ENCODE measurements at regions not wholly inside any gene's neighbourhood (a gene's known extent, or its start where the extent isn't known, plus 50 kb on each side); places are given as distances from the start of the nearest gene placed in this dataset.

DNA sequence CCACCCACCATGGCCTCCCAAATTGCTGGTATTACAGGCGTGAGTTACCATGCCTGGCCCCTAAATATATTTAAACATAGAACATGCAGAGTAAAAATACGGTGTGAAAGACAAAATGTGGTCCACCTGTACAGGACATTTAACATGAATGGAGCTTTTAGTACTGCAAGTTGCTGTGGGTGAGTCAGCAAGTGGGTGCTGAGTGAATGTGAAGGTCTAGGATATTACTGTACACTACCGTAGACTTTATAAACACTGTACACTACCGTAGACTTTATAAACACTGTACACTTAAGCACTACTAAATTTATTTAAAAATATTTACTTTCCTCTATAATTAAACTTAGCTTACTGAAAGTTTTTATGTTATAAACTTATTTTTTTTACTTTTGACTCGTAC lies 317.8 kb downstream of the PRDM9 start:
- TF ChIP-seq, protein P1, sequence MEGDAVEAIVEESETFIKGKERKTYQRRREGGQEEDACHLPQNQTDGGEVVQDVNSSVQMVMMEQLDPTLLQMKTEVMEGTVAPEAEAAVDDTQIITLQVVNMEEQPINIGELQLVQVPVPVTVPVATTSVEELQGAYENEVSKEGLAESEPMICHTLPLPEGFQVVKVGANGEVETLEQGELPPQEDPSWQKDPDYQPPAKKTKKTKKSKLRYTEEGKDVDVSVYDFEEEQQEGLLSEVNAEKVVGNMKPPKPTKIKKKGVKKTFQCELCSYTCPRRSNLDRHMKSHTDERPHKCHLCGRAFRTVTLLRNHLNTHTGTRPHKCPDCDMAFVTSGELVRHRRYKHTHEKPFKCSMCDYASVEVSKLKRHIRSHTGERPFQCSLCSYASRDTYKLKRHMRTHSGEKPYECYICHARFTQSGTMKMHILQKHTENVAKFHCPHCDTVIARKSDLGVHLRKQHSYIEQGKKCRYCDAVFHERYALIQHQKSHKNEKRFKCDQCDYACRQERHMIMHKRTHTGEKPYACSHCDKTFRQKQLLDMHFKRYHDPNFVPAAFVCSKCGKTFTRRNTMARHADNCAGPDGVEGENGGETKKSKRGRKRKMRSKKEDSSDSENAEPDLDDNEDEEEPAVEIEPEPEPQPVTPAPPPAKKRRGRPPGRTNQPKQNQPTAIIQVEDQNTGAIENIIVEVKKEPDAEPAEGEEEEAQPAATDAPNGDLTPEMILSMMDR (IDR thresholded peaks at IDR 0.05; ENCODE audit: insufficient read depth, missing control alignments) = no peak
- DNase-seq (ENCODE audit: insufficient read length, low spot score) = no peak
- FAIRE-seq = no peak

DNA sequence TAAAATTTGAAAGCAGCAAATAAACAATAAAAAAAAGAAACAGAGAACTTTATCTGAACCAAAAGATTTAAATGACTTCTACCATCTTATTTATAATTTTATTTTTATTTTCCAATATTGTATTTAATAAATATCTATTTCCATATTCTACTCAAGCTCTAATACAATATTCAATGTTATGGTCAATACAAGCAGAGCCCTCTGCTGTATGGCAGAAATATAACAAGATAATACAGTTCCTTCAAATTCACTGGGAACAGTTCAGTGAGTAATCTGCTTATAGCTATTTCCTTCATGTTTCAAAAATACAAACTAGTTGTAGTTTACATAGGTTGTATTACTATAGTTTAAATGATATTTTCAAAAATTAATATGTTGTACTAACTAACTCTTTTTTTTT lies 332.7 kb downstream of the PRDM9 start:
- TF ChIP-seq, protein P1 (IDR thresholded peaks at IDR 0.05; ENCODE audit: insufficient read depth, missing control alignments) = no peak
- DNase-seq (ENCODE audit: insufficient read length, low spot score) = no peak

DNA sequence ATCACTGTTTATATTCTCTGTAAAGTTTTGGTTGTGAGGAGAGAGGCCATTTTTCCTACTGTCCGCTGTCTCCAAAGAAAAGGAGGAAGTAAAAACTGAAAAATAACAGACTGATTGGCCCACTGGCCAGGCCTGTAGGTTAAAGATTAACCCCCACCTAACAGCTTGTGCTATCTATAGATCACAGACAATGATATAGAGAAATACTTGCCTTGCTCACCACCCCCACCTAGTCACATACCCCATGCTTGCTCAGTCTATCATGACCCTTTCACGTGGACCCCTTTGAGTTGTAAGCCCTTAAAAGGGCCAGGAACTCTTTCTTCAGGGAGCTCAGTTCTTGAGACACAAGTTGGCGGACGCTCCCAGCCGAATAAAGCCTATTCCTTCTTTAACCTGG lies 357.4 kb downstream of the PRDM9 start:
- FAIRE-seq = no peak
- TF ChIP-seq, protein P1 (IDR thresholded peaks at IDR 0.05; ENCODE audit: insufficient read depth, missing control alignments) = no peak
- no peak for DNase-seq (ENCODE audit: insufficient read length, low spot score)

More for the DNA sequence above, 332.7 kb downstream of the PRDM9 start:
- FAIRE-seq = no peak

DNA sequence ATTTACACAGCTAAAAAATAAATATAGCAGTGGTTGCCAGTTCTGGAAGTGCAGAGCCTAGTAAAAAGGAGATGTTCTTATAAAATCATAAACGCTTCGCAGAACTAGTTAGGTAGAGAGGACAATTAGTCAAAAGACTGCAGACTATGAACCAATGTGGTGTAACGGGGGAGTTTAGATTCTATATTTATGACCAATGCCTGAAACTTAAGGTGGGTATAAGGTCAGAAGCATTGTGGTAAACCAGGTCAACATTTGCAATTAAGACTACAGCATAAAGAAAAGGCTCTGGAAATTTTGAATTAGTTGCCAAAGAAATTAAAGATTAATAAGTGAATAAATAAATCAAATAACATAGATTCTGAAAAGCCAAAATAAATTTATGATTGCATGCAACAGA lies 370.4 kb downstream of the PRDM9 start:
- DNase-seq (ENCODE audit: insufficient read length, low spot score) = no peak
- TF ChIP-seq, protein P1 (IDR thresholded peaks at IDR 0.05; ENCODE audit: insufficient read depth, missing control alignments) = no peak
- no peak for FAIRE-seq

DNA sequence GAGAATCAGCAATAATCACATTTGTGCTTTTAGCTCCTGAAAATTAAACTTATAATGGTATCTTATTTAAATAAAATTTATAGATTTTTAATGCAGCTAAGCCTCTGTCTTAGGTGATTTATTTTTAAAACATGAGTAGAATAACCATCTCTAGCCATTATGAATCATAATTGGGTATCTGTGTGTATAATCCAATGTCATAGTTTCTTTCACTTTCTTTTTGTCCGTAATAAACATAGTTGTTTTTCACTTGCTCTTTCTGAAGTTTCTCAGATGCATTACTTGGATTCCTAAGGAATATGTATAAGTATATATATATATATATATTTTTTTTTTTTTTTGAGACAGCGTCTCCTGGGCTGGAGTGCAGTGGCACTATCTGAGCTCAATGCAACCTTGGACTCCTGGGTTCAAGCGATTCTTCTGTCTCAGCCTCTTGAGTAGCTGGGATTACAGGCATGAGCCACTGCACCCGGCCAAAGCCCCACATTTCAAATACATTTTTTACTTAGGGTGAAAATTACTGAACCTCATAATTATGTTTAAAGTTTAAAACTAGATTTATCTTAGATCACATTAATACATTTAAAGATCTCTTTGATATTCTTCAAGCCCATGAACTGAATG lies 377.1 kb downstream of the PRDM9 start:
- FAIRE-seq (no peak), DNase-seq (ENCODE audit: insufficient read length, low spot score) (no peak)
- TF ChIP-seq, protein P1 (IDR thresholded peaks at IDR 0.05; ENCODE audit: insufficient read depth, missing control alignments) = no peak

DNA sequence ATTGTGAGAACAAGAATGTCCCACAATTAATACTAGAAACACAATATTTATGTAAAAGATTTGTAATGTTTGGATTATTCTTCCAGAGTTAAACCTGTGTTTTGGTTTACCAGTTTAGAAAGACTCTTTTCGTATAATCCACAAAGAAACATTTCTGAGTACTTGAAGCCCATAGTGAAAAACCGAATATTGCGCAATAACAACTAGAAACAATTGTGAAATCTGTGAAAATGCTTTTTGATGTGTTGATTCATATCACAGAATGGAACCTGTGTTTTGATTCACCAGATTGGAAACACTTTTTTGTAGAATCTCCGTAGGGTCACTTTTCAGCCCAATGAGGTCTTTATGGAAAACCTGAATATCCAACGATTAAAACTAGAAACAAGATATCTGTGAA lies 386.2 kb downstream of the PRDM9 start:
- TF ChIP-seq, protein P1 (IDR thresholded peaks at IDR 0.05; ENCODE audit: insufficient read depth, missing control alignments) = no peak
- FAIRE-seq = no peak
- DNase-seq (ENCODE audit: insufficient read length, low spot score) = no peak

DNA sequence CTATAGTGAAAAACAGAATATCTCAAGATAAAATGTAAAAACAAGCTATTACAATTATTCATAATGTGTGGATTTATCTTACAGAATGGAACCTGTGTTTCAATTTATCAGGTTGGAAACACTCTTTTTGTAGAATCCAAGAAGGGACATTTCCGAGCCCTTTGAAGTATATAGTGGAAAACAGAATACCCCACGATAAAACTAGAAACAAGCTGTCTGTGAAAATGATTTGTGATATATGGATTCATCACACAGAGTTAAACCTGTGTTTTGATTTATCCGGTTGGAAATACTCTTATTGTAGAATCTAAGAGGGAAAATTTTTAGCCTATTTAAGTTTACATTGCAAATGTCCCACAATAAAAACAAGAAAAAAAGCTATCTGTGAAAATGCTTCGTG lies 388.2 kb downstream of the PRDM9 start:
- TF ChIP-seq, protein P1 (IDR thresholded peaks at IDR 0.05; ENCODE audit: insufficient read depth, missing control alignments) = no peak
- no peak for FAIRE-seq
- no peak for DNase-seq (ENCODE audit: insufficient read length, low spot score)

Measured in D721Med (cell line).